Activated CD4-positive, alpha-beta T cell treated with anti-CD3 and anti-CD28 coated beads for 1 hour (primary cell): ENCODE measurements at regions not wholly inside any gene's neighbourhood (a gene's known extent, or its start where the extent isn't known, plus 50 kb on each side); places are given as distances from the start of the nearest gene placed in this dataset.
A peak's percentile ranks its signal among the peaks of the same experiment; 100 is the strongest.

ENCODE experiments used
- DNase-seq: peaks from one replicate; pipeline ENCODE4 v3.0.0-alpha.2; 2020

GRCh38 chr6:14031516-14031915 is 86.1 kb upstream of the CD83 start:
- no peak for DNase-seq

GRCh38 chr6:14035071-14035847 is 82.3 kb upstream of the CD83 start:
- DNase-seq: no peak

- no peak for DNase-seq
Observed at GRCh38 chr6:14035874-14036273, 81.7 kb upstream of the CD83 start.

GRCh38 chr6:14036911-14037310 is 80.7 kb upstream of the CD83 start:
- DNase-seq: no peak

GRCh38 chr6:14037402-14038277 is 79.9 kb upstream of the CD83 start:
- DNase-seq: no peak

- DNase-seq: no peak
Observed at GRCh38 chr6:14038467-14039437, 78.8 kb upstream of the CD83 start.

- no peak for DNase-seq
Observed at GRCh38 chr6:14040042-14040441, 77.5 kb upstream of the CD83 start.

GRCh38 chr6:14046476-14047068 is 71.0 kb upstream of the CD83 start:
- DNase-seq: peak; percentile 14

- no peak for DNase-seq
Observed at GRCh38 chr6:14047151-14047740, 70.3 kb upstream of the CD83 start.

- DNase-seq: no peak
Observed at GRCh38 chr6:14048837-14049236, 68.7 kb upstream of the CD83 start.

- DNase-seq: no peak
Observed at GRCh38 chr6:14051355-14051754, 66.2 kb upstream of the CD83 start.

- no peak for DNase-seq
Observed at GRCh38 chr6:14053811-14054210, 63.8 kb upstream of the CD83 start.

GRCh38 chr6:14055541-14055940 is 62.0 kb upstream of the CD83 start:
- DNase-seq: no peak

GRCh38 chr6:14058029-14058695 is 59.4 kb upstream of the CD83 start:
- DNase-seq: no peak

GRCh38 chr6:14058735-14059134 is 58.8 kb upstream of the CD83 start:
- no peak for DNase-seq

GRCh38 chr6:14059791-14060436 is 57.7 kb upstream of the CD83 start:
- DNase-seq: no peak

GRCh38 chr6:14060971-14061370 is 56.6 kb upstream of the CD83 start:
- DNase-seq: no peak

- no peak for DNase-seq
Observed at GRCh38 chr6:14061643-14062042, 55.9 kb upstream of the CD83 start.

- no peak for DNase-seq
Observed at GRCh38 chr6:14062345-14063029, 55.1 kb upstream of the CD83 start.

- DNase-seq: no peak
Observed at GRCh38 chr6:14063756-14064155, 53.8 kb upstream of the CD83 start.
